GM12878 (cell line): ENCODE measurements at regions not wholly inside any gene's neighbourhood (a gene's known extent, or its start where the extent isn't known, plus 50 kb on each side); places are given as distances from the start of the nearest gene placed in this dataset.

Experiments
- ATAC-seq: fragments of 200-7000 bp; cut with Tn5 transposase; 3 replicates; pipeline ENCODE4 v1.9.1; 2020; ENCODE audit warnings: mild to moderate bottlenecking, moderate library complexity
- BruUV-seq: library from RNA; stranded (reverse); fragments of 400-500 nt; replicated peaks from 2 replicates; lab custom pipeline; 2021; lab: Mats Ljungman, UMichigan
- CTCF ChIA-PET: fragments of 300-600 bp; sonication (Branson Sonifier 250); formaldehyde crosslinking; extraction: SDS; loops from one replicate; lab custom pipeline; 2021; ENCODE audit warnings: inconsistent platforms; lab: Yijun Ruan, JAX
- POLR2A ChIA-PET: fragments of 350-600 bp; formaldehyde crosslinking; extraction: SDS; loops from one replicate; lab custom pipeline; 2021; ENCODE audit warnings: inconsistent platforms; lab: Charles Lee
- RAD21 ChIA-PET: fragments of 300-600 bp; sonication (Branson Sonifier 250); formaldehyde crosslinking; loops from one replicate; lab custom pipeline; 2023; ENCODE audit warnings: antibody characterized with exemption; ENCODE audit not compliant: unreplicated experiment; lab: Charles Lee
- SMC1A ChIA-PET: fragments of 300-600 bp; sonication (Branson Sonifier 250); formaldehyde crosslinking; loops from one replicate; lab custom pipeline; 2023; ENCODE audit not compliant: unreplicated experiment, uncharacterized antibody; lab: Charles Lee
- DNase-seq: peaks from one replicate; pipeline ENCODE4 v3.0.0-alpha.2; 2011; ENCODE audit warnings: low read depth, low spot score
- FAIRE-seq: peaks from 3 replicates; lab custom pipeline; 2011; peaks lifted over from hg19 to GRCh38; lab: Jason Lieb, UNC
- H2AFZ ChIP-seq: 2 replicates; pipeline ENCODE4 v1.6.0; 2011; ENCODE audit warnings: low read depth, low read length, control low read depth; ENCODE audit not compliant: control insufficient read depth
- H3K27ac ChIP-seq: 2 replicates; pipeline ENCODE4 v1.5.1; 2011; ENCODE audit warnings: control low read depth; ENCODE audit not compliant: control insufficient read depth, insufficient read depth
- H3K27me3 ChIP-seq, 2 experiments: replicated peaks in 1 of 2; 2 replicates each; pipeline versions ENCODE4 v1.6.0 to v1.6.1; 2011; ENCODE audit warnings: low read length in 1 of 2; ENCODE audit not compliant: control insufficient read depth in 2 of 2, insufficient read depth in 2 of 2
- H3K36me3 ChIP-seq, 2 experiments: 2 replicates each; pipeline ENCODE4 v1.5.1; 2011; ENCODE audit warnings: low read length in 1 of 2; ENCODE audit not compliant: control insufficient read depth in 2 of 2, insufficient read depth in 2 of 2
- H3K4me1 ChIP-seq: 2 replicates; pipeline ENCODE4 v1.6.1; 2011; ENCODE audit warnings: mild to moderate bottlenecking, low read length, moderate library complexity, mixed read lengths; ENCODE audit not compliant: control insufficient read depth, insufficient read depth
- H3K4me2 ChIP-seq: 2 replicates; pipeline ENCODE4 v1.6.0; 2011; ENCODE audit warnings: control low read depth; ENCODE audit not compliant: control insufficient read depth, insufficient read depth
- H3K4me3 ChIP-seq: fragments of 200-600 bp; sonication (generic); 2 replicates; pipeline ENCODE4 v1.5.1; 2016
- H3K79me2 ChIP-seq: 2 replicates; pipeline ENCODE4 v1.6.0; 2011; ENCODE audit warnings: low read length; ENCODE audit not compliant: control insufficient read depth, insufficient read depth
- H3K9ac ChIP-seq: 2 replicates; pipeline ENCODE4 v1.8.0; 2011; ENCODE audit warnings: low read length, control low read depth, mixed read lengths; ENCODE audit not compliant: control insufficient read depth, insufficient read depth
- H3K9me3 ChIP-seq: replicated peaks from 3 replicates; pipeline ENCODE4 v1.5.1; 2011; ENCODE audit warnings: mild to moderate bottlenecking, low read length; ENCODE audit not compliant: control insufficient read depth, insufficient read depth
- H4K20me1 ChIP-seq: 2 replicates; pipeline ENCODE4 v1.6.0; 2011; ENCODE audit not compliant: control insufficient read depth, insufficient read depth
- ATF7 ChIP-seq: fragments of 450-650 bp; IDR thresholded peaks from 2 replicates; pipeline ENCODE4 v1.6.1; 2016; ENCODE audit warnings: low read depth, mild to moderate bottlenecking
- BMI1 ChIP-seq: fragments of 450-650 bp; IDR thresholded peaks from 2 replicates; pipeline ENCODE4 v1.6.1; 2016; ENCODE audit warnings: mild to moderate bottlenecking, moderate library complexity, borderline replicate concordance
- KLF5 ChIP-seq: fragments of 450-650 bp; IDR thresholded peaks from 2 replicates; pipeline ENCODE4 v1.6.1; 2014; ENCODE audit warnings: mild to moderate bottlenecking; ENCODE audit not compliant: partially characterized antibody
- RBBP5 ChIP-seq: fragments of 200-600 bp; sonication (generic); conservative IDR thresholded peaks from 2 replicates; pipeline ENCODE4 v1.6.1; 2016
- SIX5 ChIP-seq: IDR thresholded peaks from 2 replicates; pipeline ENCODE4 v1.6.1; 2011; ENCODE audit warnings: mild to moderate bottlenecking, low read depth, low read length, moderate library complexity; ENCODE audit not compliant: severe bottlenecking
- SMAD5 ChIP-seq: IDR thresholded peaks from 2 replicates; pipeline ENCODE4 v1.6.1; 2016; ENCODE audit warnings: antibody characterized with exemption, low read depth
- WGBS: methylation state at CpG from one replicate; pipeline ENCODE4 v1.1.6; 2016; ENCODE audit warnings: low lambda C conversion rate; ENCODE audit not compliant: insufficient replicate concordance, insufficient coverage; ENCODE audit errors: missing lambda C conversion rate; 5-methylcytosine and 5-hydroxymethylcytosine counted together
- in situ Hi-C: fragments of 300-500 bp; cut with MboI; formaldehyde crosslinking; loops from 9 replicates; pipeline ENCODE4 v1.14.3; 2018; ENCODE audit warnings: mixed read lengths
- intact Hi-C: fragments of 100-400 bp; cut with micrococcal nuclease; formaldehyde crosslinking; loops from one replicate; pipeline ENCODE4 v1.14.2; 2022; ENCODE audit not compliant: unreplicated experiment
- TF ChIP-seq, protein P1 (sequence below): fragments of 450-650 bp; IDR thresholded peaks from 2 replicates; pipeline ENCODE4 v1.6.1; 2017; ENCODE audit warnings: mild to moderate bottlenecking, moderate library complexity
- TF ChIP-seq, protein P2 (sequence below): fragments of 150-350 bp; IDR thresholded peaks from 2 replicates; pipeline ENCODE4 v1.6.1; 2016; ENCODE audit warnings: low read depth, low read length
- TF ChIP-seq, protein P3 (sequence below): IDR thresholded peaks from 2 replicates; pipeline ENCODE4 v1.6.1; 2011; ENCODE audit warnings: mild to moderate bottlenecking, low read depth, low read length, moderate library complexity; ENCODE audit not compliant: insufficient replicate concordance
- TF ChIP-seq, protein P4 (sequence below): IDR thresholded peaks from 2 replicates; pipeline ENCODE4 v1.6.1; 2012; ENCODE audit warnings: low read depth, low read length, improper control_type of control experiment
- TF ChIP-seq, protein P5 (sequence below): IDR thresholded peaks from 2 replicates; pipeline ENCODE4 v1.6.1; 2012; ENCODE audit warnings: low read depth, low read length, improper control_type of control experiment

DNA sequence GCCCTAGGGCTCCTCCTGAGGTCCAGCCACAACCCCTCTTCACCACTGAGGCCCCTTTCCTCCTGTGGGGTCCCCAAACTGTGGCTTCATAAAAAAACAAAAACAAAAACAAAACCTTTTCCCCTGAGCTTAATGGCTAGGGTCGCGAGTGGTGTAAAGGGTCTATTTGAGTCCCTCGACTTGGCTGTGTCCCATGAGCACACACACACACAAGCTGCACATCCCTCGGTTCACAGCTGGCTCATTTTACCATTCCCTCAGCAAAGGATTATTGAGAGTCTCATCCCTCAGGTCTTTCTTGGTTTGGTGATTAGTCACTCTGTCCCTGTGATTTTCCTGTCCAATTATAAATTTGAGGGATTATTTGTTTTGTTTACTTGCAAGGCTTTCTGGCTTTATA, 206.1 kb upstream of the SASH1 start:
- Histone ChIP-seq H3K4me2 (no peak overlapping the region), H3K79me2 (no peaks in the 10 kb centered on the region), H3K4me1 (no peaks in the 10 kb centered on the region), H3K9ac (no peak overlapping the region), H3K9me3 (no peaks in the 10 kb centered on the region), H3K4me3 (no peak overlapping the region), H3K27me3 (peaks cover 0 to 2% of the 10 kb centered on the region in 2 experiments; a peak in 1 of 4 replicates), H3K27ac (no peak overlapping the region), H2AFZ (no peak overlapping the region), H3K36me3 (no peaks in the 10 kb centered on the region), H4K20me1 (no peaks in the 10 kb centered on the region)
- ChIA-PET POLR2A (no interaction called here), SMC1A (no interaction called here), CTCF (interaction anchor here (0.8 to 1.7 kb wide), 2 partner anchors 8 to 43 kb away, joined by 3 to 6 read pairs; no protein-coding TSS in a partner anchor), RAD21 (no interaction called here)
- DNase-seq (no peak), ATAC-seq (no peak), FAIRE-seq (no peak)
- TF ChIP-seq ATF7 = no peak
- no peak for TF ChIP-seq SIX5
- TF ChIP-seq KLF5 = no peak
- TF ChIP-seq, protein P1, sequence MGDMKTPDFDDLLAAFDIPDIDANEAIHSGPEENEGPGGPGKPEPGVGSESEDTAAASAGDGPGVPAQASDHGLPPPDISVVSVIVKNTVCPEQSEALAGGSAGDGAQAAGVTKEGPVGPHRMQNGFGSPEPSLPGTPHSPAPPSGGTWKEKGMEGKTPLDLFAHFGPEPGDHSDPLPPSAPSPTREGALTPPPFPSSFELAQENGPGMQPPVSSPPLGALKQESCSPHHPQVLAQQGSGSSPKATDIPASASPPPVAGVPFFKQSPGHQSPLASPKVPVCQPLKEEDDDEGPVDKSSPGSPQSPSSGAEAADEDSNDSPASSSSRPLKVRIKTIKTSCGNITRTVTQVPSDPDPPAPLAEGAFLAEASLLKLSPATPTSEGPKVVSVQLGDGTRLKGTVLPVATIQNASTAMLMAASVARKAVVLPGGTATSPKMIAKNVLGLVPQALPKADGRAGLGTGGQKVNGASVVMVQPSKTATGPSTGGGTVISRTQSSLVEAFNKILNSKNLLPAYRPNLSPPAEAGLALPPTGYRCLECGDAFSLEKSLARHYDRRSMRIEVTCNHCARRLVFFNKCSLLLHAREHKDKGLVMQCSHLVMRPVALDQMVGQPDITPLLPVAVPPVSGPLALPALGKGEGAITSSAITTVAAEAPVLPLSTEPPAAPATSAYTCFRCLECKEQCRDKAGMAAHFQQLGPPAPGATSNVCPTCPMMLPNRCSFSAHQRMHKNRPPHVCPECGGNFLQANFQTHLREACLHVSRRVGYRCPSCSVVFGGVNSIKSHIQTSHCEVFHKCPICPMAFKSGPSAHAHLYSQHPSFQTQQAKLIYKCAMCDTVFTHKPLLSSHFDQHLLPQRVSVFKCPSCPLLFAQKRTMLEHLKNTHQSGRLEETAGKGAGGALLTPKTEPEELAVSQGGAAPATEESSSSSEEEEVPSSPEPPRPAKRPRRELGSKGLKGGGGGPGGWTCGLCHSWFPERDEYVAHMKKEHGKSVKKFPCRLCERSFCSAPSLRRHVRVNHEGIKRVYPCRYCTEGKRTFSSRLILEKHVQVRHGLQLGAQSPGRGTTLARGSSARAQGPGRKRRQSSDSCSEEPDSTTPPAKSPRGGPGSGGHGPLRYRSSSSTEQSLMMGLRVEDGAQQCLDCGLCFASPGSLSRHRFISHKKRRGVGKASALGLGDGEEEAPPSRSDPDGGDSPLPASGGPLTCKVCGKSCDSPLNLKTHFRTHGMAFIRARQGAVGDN = no peak
- TF ChIP-seq BMI1 = no peak
- TF ChIP-seq, protein P2, sequence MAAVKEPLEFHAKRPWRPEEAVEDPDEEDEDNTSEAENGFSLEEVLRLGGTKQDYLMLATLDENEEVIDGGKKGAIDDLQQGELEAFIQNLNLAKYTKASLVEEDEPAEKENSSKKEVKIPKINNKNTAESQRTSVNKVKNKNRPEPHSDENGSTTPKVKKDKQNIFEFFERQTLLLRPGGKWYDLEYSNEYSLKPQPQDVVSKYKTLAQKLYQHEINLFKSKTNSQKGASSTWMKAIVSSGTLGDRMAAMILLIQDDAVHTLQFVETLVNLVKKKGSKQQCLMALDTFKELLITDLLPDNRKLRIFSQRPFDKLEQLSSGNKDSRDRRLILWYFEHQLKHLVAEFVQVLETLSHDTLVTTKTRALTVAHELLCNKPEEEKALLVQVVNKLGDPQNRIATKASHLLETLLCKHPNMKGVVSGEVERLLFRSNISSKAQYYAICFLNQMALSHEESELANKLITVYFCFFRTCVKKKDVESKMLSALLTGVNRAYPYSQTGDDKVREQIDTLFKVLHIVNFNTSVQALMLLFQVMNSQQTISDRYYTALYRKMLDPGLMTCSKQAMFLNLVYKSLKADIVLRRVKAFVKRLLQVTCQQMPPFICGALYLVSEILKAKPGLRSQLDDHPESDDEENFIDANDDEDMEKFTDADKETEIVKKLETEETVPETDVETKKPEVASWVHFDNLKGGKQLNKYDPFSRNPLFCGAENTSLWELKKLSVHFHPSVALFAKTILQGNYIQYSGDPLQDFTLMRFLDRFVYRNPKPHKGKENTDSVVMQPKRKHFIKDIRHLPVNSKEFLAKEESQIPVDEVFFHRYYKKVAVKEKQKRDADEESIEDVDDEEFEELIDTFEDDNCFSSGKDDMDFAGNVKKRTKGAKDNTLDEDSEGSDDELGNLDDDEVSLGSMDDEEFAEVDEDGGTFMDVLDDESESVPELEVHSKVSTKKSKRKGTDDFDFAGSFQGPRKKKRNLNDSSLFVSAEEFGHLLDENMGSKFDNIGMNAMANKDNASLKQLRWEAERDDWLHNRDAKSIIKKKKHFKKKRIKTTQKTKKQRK = no peak
- TF ChIP-seq SMAD5 = no peak
- TF ChIP-seq, protein P3, sequence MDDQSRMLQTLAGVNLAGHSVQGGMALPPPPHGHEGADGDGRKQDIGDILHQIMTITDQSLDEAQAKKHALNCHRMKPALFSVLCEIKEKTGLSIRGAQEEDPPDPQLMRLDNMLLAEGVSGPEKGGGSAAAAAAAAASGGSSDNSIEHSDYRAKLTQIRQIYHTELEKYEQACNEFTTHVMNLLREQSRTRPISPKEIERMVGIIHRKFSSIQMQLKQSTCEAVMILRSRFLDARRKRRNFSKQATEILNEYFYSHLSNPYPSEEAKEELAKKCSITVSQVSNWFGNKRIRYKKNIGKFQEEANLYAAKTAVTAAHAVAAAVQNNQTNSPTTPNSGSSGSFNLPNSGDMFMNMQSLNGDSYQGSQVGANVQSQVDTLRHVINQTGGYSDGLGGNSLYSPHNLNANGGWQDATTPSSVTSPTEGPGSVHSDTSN = no peak
- no peak for TF ChIP-seq RBBP5
- TF ChIP-seq, protein P4, sequence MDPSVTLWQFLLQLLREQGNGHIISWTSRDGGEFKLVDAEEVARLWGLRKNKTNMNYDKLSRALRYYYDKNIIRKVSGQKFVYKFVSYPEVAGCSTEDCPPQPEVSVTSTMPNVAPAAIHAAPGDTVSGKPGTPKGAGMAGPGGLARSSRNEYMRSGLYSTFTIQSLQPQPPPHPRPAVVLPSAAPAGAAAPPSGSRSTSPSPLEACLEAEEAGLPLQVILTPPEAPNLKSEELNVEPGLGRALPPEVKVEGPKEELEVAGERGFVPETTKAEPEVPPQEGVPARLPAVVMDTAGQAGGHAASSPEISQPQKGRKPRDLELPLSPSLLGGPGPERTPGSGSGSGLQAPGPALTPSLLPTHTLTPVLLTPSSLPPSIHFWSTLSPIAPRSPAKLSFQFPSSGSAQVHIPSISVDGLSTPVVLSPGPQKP = no peak
- TF ChIP-seq, protein P5, sequence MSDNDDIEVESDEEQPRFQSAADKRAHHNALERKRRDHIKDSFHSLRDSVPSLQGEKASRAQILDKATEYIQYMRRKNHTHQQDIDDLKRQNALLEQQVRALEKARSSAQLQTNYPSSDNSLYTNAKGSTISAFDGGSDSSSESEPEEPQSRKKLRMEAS = no peak
- intact Hi-C loops (no loop called here), in situ Hi-C loops (no loop called here)
- BruUV-seq = no TSS peak
- 41% methylated on average over 4 of the region's 4 CpGs for WGBS
